Gastroesophageal sphincter (tissue), 4 donors: ENCODE measurements at regions not wholly inside any gene's neighbourhood (a gene's known extent, or its start where the extent isn't known, plus 50 kb on each side); places are given as distances from the start of the nearest gene placed in this dataset.

Source experiments
- ATAC-seq: fragments of 150-250 bp; one replicate; pipeline ENCODE4 v1.9.1; 2016; ENCODE audit warnings: mild to moderate bottlenecking, moderate library complexity
- H3K27ac ChIP-seq, 4 donors: fragments of 200-600 bp; sonication (generic) in 3 of 4; 1 replicate in 3 of 4; 2 replicates in 1 of 4; pipeline ENCODE4 v1.5.1; 2016 to 2019
- H3K27me3 ChIP-seq: fragments of 200-600 bp; sonication (generic); one replicate; pipeline ENCODE4 v1.5.1; 2019
- H3K36me3 ChIP-seq, 2 donors: fragments of 200-600 bp; sonication (generic); one replicate each; pipeline ENCODE4 v1.5.1; 2019; ENCODE audit warnings: control low read depth in 1 of 2
- H3K4me1 ChIP-seq, 3 donors: fragments of 200-600 bp; sonication (generic); 1 replicate in 2 of 3; 2 replicates in 1 of 3; pipeline ENCODE4 v1.5.1; 2016 to 2019; ENCODE audit warnings: control low read depth in 2 of 3
- H3K4me3 ChIP-seq, 2 donors: fragments of 200-600 bp; sonication (generic); one replicate each; pipeline ENCODE4 v1.5.1; 2019; ENCODE audit warnings: mild to moderate bottlenecking in 1 of 2, moderate library complexity in 1 of 2
- H3K9me3 ChIP-seq, 3 donors: fragments of 200-600 bp; sonication (generic); one replicate each; pipeline ENCODE4 v1.5.1; 2017 to 2019; ENCODE audit warnings: control low read depth in 2 of 3
- EP300 ChIP-seq: sonication (generic); formaldehyde crosslinking; IDR thresholded peaks from one replicate; pipeline ENCODE4 v1.6.1; 2017; ENCODE audit warnings: antibody characterized with exemption, mild to moderate bottlenecking
- POLR2A ChIP-seq, 2 donors: fragments of 450-650 bp; IDR thresholded peaks; one replicate each; pipeline ENCODE4 v1.6.1; 2017; ENCODE audit warnings: antibody characterized with exemption in 2 of 2, mild to moderate bottlenecking in 2 of 2, moderate library complexity in 1 of 2
- POLR2AphosphoS5 ChIP-seq: sonication (generic); formaldehyde crosslinking; IDR thresholded peaks from one replicate; pipeline ENCODE4 v1.6.1; 2017; ENCODE audit warnings: antibody characterized with exemption
- WGBS, 2 donors: methylation state at CpG; one replicate each; pipeline ENCODE4 v1.1.5; 2018; ENCODE audit warnings: low coverage in 1 of 2; 5-methylcytosine and 5-hydroxymethylcytosine counted together
- TF ChIP-seq, protein P1 (sequence below), 4 experiments: fragments of 200-600 bp in 2 of 4; fragments of 450-650 bp in 2 of 4; sonication (generic) in 1 of 4; IDR thresholded peaks; one replicate each; pipeline ENCODE4 v1.5.1; 2017 to 2019; ENCODE audit warnings: antibody characterized with exemption in 4 of 4, mild to moderate bottlenecking in 2 of 4, moderate library complexity in 2 of 4

- Histone ChIP-seq H3K27me3 (no peaks in the 10 kb centered on the region), H3K4me3 (no peak overlapping the region), H3K4me1 (no peaks in the 10 kb centered on the region), H3K9me3 (no peaks in the 10 kb centered on the region), H3K36me3 (no peaks in the 10 kb centered on the region), H3K27ac (no peak overlapping the region)
- no CpG with 5 or more reads among the region's 1 CpG for WGBS, 2 donors
- TF ChIP-seq POLR2A (IDR thresholded peaks at IDR 0.05) (no peak), POLR2AphosphoS5 (no peak), EP300 (no peak)
- TF ChIP-seq, protein P1, sequence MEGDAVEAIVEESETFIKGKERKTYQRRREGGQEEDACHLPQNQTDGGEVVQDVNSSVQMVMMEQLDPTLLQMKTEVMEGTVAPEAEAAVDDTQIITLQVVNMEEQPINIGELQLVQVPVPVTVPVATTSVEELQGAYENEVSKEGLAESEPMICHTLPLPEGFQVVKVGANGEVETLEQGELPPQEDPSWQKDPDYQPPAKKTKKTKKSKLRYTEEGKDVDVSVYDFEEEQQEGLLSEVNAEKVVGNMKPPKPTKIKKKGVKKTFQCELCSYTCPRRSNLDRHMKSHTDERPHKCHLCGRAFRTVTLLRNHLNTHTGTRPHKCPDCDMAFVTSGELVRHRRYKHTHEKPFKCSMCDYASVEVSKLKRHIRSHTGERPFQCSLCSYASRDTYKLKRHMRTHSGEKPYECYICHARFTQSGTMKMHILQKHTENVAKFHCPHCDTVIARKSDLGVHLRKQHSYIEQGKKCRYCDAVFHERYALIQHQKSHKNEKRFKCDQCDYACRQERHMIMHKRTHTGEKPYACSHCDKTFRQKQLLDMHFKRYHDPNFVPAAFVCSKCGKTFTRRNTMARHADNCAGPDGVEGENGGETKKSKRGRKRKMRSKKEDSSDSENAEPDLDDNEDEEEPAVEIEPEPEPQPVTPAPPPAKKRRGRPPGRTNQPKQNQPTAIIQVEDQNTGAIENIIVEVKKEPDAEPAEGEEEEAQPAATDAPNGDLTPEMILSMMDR (IDR thresholded peaks at IDR 0.05): no peak
- no peak for ATAC-seq
Measured at GRCh38 chr6:153787341-153787606, 251.8 kb upstream of the OPRM1 start.

DNA sequence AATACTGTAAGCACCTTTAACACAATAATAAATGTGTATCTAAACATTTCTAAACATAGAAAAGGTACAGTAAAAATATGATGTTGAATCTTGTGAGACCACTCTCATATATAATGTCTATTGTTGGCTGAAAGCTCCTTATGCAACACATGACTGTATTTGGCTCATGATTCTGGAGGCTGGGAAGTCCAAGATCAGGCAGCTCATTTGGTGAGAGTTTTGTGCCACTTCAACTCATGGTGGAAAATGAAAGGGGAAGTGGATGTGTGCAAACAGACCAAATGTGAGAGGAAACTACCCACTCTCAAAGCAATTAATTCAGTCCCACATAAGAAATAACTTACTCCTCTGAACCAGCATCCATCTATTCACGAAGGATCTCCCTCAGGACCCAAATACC, 257.7 kb upstream of the OPRM1 start:
- H3K4me3 ChIP-seq: no peak overlapping the region
- no peaks in the 10 kb centered on the region for H3K36me3 ChIP-seq
- no peak for TF ChIP-seq EP300
- TF ChIP-seq, protein P1 (IDR thresholded peaks at IDR 0.05): no peak
- no peak for TF ChIP-seq POLR2AphosphoS5
- TF ChIP-seq POLR2A (IDR thresholded peaks at IDR 0.05): no peak
- no peaks in the 10 kb centered on the region for H3K4me1 ChIP-seq
- H3K27ac ChIP-seq: no peak overlapping the region
- ATAC-seq: no peak
- 83 to 88% methylated on average over 1 of the region's 1 CpG for WGBS, 2 donors
- H3K9me3 ChIP-seq: peaks cover 0 to 5% (median 0%) of the 10 kb centered on the region in 3 donors
- H3K27me3 ChIP-seq: no peaks in the 10 kb centered on the region

GRCh38 chr6:153780011-153780410, 259.0 kb upstream of the OPRM1 start:
- Histone ChIP-seq H3K9me3 (peaks cover 0 to 5% (median 0%) of the 10 kb centered on the region in 3 donors), H3K4me1 (no peaks in the 10 kb centered on the region), H3K4me3 (no peak overlapping the region), H3K27me3 (no peaks in the 10 kb centered on the region), H3K36me3 (no peaks in the 10 kb centered on the region), H3K27ac (no peak overlapping the region)
- TF ChIP-seq EP300 (no peak), POLR2A (IDR thresholded peaks at IDR 0.05) (no peak), POLR2AphosphoS5 (no peak)
- TF ChIP-seq, protein P1 (IDR thresholded peaks at IDR 0.05): no peak
- 80% methylated on average over 1 of the region's 1 CpG for WGBS, 2 donors
- ATAC-seq: no peak

DNA sequence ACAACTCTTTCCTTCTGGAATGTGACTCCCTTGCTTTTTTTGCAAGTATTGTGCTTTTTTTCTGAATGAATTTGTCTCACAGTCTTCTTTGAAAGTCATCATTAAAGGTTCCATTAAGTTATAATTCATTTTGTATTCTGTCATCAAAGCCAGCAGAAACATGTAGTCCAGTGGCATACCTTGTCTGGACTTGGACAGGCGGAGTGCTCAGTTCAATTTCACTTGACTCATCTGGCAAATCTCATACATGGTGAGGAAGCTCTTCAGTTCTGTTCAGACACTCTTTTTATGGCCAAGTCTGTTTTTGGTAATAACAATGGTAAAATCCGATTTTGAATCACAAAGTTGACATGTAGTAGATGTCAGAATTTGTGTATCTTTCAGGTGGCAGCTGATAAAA, 260.8 kb upstream of the OPRM1 start:
- H3K27me3 ChIP-seq: no peaks in the 10 kb centered on the region
- H3K36me3 ChIP-seq: no peaks in the 10 kb centered on the region
- 64 to 100% methylated on average over 1 to 2 of the region's 2 CpGs for WGBS, 2 donors
- no peak for ATAC-seq
- TF ChIP-seq POLR2A (IDR thresholded peaks at IDR 0.05) (no peak), EP300 (no peak), POLR2AphosphoS5 (no peak)
- TF ChIP-seq, protein P1 (IDR thresholded peaks at IDR 0.05): no peak
- no peak overlapping the region for H3K4me3 ChIP-seq
- no peaks in the 10 kb centered on the region for H3K4me1 ChIP-seq
- no peak overlapping the region for H3K27ac ChIP-seq
- peaks cover 0 to 5% (median 0%) of the 10 kb centered on the region in 3 donors for H3K9me3 ChIP-seq

GRCh38 chr6:153771577-153771976, 267.5 kb upstream of the OPRM1 start:
- Histone ChIP-seq H3K27ac (no peak overlapping the region), H3K4me1 (no peaks in the 10 kb centered on the region), H3K27me3 (no peaks in the 10 kb centered on the region), H3K36me3 (no peaks in the 10 kb centered on the region), H3K9me3 (no peaks in the 10 kb centered on the region), H3K4me3 (no peak overlapping the region)
- no peak for ATAC-seq
- no peak for TF ChIP-seq POLR2A (IDR thresholded peaks at IDR 0.05)
- TF ChIP-seq POLR2AphosphoS5: no peak
- no peak for TF ChIP-seq EP300
- TF ChIP-seq, protein P1 (IDR thresholded peaks at IDR 0.05): no peak
